KMS-11 (cell line): ENCODE measurements at regions not wholly inside any gene's neighbourhood (a gene's known extent, or its start where the extent isn't known, plus 50 kb on each side); places are given as distances from the start of the nearest gene placed in this dataset.

Experiments
- H2AFZ ChIP-seq: fragments of 200-600 bp; sonication (generic); 2 replicates; pipeline ENCODE4 v1.6.1; 2016; ENCODE audit warnings: antibody characterized with exemption, mixed run types, low read depth
- H3K27ac ChIP-seq: fragments of 200-600 bp; sonication (generic); 2 replicates; pipeline ENCODE4 v1.6.1; 2016; ENCODE audit warnings: mild to moderate bottlenecking, mixed run types
- H3K27me3 ChIP-seq: fragments of 200-600 bp; sonication (generic); 2 replicates; pipeline ENCODE4 v1.6.1; 2017; ENCODE audit warnings: mild to moderate bottlenecking, low read depth, mixed run types, moderate library complexity; ENCODE audit not compliant: insufficient read depth
- H3K36me3 ChIP-seq: fragments of 200-600 bp; sonication (generic); 2 replicates; pipeline ENCODE4 v1.6.1; 2017; ENCODE audit warnings: mild to moderate bottlenecking, mixed run types; ENCODE audit not compliant: insufficient read depth
- H3K4me1 ChIP-seq: fragments of 200-600 bp; sonication (generic); 2 replicates; pipeline ENCODE4 v1.6.1; 2016; ENCODE audit warnings: mild to moderate bottlenecking, low read depth, mixed run types; ENCODE audit not compliant: poor library complexity, severe bottlenecking
- H3K4me2 ChIP-seq: fragments of 200-600 bp; sonication (generic); 2 replicates; pipeline ENCODE4 v1.7.0; 2016; ENCODE audit warnings: mild to moderate bottlenecking, mixed run types
- H3K4me3 ChIP-seq: fragments of 200-600 bp; sonication (generic); IDR thresholded peaks from 2 replicates; pipeline ENCODE4 v1.6.1; 2017; ENCODE audit warnings: low read depth, low read length, mixed read lengths; ENCODE audit not compliant: insufficient read depth
- H3K79me2 ChIP-seq: fragments of 200-600 bp; sonication (generic); 2 replicates; pipeline ENCODE4 v1.6.1; 2016; ENCODE audit warnings: low read depth, mixed run types; ENCODE audit not compliant: insufficient read depth
- H3K9ac ChIP-seq: fragments of 200-600 bp; sonication (generic); 2 replicates; pipeline ENCODE4 v1.6.1; 2016; ENCODE audit warnings: mild to moderate bottlenecking, mixed run types
- H4K20me1 ChIP-seq: fragments of 200-600 bp; sonication (generic); 2 replicates; pipeline ENCODE4 v1.6.1; 2016; ENCODE audit warnings: mild to moderate bottlenecking, mixed run types; ENCODE audit not compliant: insufficient read depth
- TF ChIP-seq, protein P1 (sequence below): fragments of 200-600 bp; sonication (generic); conservative IDR thresholded peaks from 2 replicates; pipeline ENCODE4 v1.6.1; 2017; ENCODE audit warnings: low read depth, mild to moderate bottlenecking, antibody characterized with exemption, low read length, moderate library complexity, mixed read lengths

DNA sequence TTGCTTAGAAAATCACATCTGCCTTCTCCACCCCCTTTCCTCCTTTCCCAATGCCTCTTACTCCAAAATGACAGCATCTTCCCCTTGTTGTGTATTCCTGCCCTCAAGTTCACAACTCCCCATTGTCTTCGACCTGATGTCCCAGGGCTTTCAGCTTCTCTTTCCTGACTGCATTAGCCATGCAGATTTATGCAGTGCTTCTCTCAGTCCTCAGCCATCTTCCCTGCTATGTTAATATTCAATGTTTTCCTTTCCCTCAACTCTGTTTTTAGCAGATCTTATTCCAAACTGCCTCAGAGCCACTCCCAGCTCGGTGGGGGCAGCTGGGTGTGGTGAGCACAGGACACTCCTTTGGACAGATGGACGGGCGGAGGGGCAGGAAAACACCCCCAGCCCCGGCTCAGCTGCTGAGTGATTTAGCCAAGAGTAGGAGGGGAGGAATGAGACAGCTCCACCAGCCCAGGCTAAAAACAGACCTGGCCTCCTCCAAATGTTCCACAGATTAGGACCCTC lies 71.0 kb downstream of the CD2 start:
- Histone ChIP-seq H4K20me1 (no peaks in the 10 kb centered on the region), H3K4me3 (no peak overlapping the region), H3K4me1 (peaks cover 16% of the 10 kb centered on the region), H2AFZ (no peak overlapping the region), H3K27ac (no peak overlapping the region), H3K9ac (no peak overlapping the region), H3K27me3 (no peaks in the 10 kb centered on the region), H3K4me2 (no peak overlapping the region), H3K79me2 (no peaks in the 10 kb centered on the region), H3K36me3 (no peaks in the 10 kb centered on the region)
- TF ChIP-seq, protein P1, sequence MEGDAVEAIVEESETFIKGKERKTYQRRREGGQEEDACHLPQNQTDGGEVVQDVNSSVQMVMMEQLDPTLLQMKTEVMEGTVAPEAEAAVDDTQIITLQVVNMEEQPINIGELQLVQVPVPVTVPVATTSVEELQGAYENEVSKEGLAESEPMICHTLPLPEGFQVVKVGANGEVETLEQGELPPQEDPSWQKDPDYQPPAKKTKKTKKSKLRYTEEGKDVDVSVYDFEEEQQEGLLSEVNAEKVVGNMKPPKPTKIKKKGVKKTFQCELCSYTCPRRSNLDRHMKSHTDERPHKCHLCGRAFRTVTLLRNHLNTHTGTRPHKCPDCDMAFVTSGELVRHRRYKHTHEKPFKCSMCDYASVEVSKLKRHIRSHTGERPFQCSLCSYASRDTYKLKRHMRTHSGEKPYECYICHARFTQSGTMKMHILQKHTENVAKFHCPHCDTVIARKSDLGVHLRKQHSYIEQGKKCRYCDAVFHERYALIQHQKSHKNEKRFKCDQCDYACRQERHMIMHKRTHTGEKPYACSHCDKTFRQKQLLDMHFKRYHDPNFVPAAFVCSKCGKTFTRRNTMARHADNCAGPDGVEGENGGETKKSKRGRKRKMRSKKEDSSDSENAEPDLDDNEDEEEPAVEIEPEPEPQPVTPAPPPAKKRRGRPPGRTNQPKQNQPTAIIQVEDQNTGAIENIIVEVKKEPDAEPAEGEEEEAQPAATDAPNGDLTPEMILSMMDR = no peak

DNA sequence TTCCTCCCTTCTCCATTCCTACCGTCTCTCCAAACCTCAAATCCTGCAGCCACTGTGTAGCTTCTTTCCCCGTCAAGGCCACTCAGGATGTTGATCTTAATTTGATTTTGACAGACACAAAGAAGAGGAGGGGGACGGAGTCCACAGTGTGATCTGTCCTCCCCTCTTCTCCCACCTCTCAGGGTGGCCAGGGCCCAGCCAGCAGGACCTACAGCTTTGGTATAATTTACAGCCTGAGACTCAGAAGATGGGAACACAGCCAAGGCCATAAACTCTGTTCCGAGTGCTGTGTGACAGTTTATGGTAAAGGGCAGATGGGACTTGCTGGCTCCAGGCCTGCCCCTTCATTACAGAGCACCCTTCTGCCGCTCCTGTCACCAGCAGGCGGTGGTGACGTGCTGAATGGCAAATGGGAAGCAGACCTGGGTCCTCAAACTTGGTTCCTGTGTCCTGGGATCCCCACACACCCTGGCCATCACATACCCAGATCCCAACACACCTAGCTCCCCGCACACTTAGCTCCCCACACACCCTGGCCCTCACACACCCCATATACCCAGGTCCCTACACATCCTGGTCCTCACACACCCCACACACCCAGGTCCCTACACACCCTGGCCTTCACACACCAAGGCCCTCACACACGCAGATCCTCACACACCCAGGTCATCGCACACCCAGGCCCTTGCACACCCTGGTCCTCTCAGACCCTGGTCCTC lies 71.6 kb downstream of the CD2 start:
- Histone ChIP-seq H3K4me3 (no peak overlapping the region), H2AFZ (no peak overlapping the region), H3K79me2 (no peaks in the 10 kb centered on the region), H3K27ac (no peak overlapping the region), H3K36me3 (no peaks in the 10 kb centered on the region), H4K20me1 (no peaks in the 10 kb centered on the region), H3K4me2 (no peak overlapping the region), H3K4me1 (peaks cover 16% of the 10 kb centered on the region), H3K27me3 (no peaks in the 10 kb centered on the region), H3K9ac (no peak overlapping the region)
- TF ChIP-seq, protein P1 = no peak

DNA sequence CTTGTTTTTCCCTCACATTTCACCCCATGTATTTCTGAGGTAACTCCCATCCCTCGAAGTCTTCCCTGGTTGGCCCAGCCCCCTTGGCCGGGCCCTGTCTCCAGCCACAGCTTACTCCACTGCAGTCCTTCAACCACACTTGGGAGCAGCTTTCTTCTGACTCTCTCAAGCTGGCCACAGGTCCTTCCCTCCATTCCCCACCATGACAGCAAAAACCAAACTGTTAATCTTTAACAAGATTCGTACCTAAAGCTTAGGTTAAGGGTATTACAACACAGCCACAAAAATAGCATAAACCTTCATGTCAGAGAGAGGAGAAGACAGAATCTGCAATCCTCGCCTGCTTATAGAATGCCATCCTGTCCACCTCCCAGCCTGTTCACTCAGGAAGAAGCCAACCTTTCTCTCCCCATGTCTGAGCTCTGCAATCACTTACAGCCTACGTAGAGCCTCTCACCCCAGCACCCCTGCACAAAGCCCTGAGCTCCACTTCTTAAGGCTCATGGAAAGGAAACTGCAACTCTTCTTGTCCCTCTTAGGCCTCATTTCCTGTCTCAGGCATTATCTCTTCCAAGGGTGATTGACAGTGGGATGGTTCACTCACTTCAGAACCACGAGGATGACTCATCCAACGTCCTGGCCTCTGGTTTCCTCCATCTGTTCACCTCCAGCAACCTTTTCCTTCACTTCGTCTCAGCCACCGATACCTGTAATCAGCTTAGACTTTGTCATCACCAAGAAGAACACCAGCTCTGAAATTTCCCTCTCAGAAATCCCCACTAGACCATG lies 72.8 kb downstream of the CD2 start:
- Histone ChIP-seq H2AFZ (peak overlapping the region; percentile 59; the same call in 1 of the 2 replicates), H3K4me1 (peaks cover 16% of the 10 kb centered on the region), H3K4me2 (peak overlapping the region; percentile 8; the same call in 1 of the 2 replicates), H3K4me3 (no peak overlapping the region), H3K79me2 (no peaks in the 10 kb centered on the region), H3K27ac (peak overlapping the region; percentile 43), H3K9ac (no peak overlapping the region), H3K36me3 (no peaks in the 10 kb centered on the region), H3K27me3 (no peaks in the 10 kb centered on the region), H4K20me1 (no peaks in the 10 kb centered on the region)
- TF ChIP-seq, protein P1 = no peak

DNA sequence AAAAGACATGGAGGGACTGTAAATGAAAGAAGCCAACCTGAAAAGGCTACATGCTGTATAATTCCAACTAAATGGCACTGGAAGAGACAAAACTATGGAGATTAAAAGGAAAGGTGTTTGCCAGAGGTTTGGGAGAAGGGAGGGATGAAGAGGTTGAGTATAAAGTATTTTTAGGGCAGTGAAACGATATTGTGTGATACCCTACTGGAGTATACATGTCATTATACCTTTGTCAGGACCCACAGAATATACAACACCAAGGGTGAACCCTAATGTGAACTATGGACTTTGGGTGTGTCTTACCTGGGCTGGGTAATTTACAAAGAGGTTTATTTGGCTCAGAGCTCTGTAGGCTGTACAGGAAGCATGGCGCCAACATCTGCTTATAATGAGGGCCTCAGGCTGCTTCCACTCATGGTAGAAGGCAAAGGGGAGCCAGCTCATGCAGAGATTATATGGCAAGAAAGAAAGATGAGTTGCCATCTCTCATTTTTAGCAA lies 73.4 kb downstream of the CD2 start:
- H3K4me3 ChIP-seq = no peak overlapping the region
- H4K20me1 ChIP-seq = no peaks in the 10 kb centered on the region
- no peaks in the 10 kb centered on the region for H3K79me2 ChIP-seq
- H3K4me2 ChIP-seq = peak overlapping the region; percentile 8; the same call in 1 of the 2 replicates
- peak overlapping the region; percentile 43 for H3K27ac ChIP-seq
- peaks cover 16% of the 10 kb centered on the region for H3K4me1 ChIP-seq
- H3K27me3 ChIP-seq = no peaks in the 10 kb centered on the region
- TF ChIP-seq, protein P1 = no peak
- H3K36me3 ChIP-seq = no peaks in the 10 kb centered on the region
- no peak overlapping the region for H3K9ac ChIP-seq
- peak overlapping the region; percentile 59; the same call in 1 of the 2 replicates for H2AFZ ChIP-seq
